ENCODE measurements at regions not wholly inside any gene's neighbourhood (a gene's known extent, or its start where the extent isn't known, plus 50 kb on each side); places are given as distances from the start of the nearest gene placed in this dataset.

- no peak for TF ChIP-seq E2F6 (IDR thresholded peaks at IDR 0.05)
- no peak for TF ChIP-seq POLR2A (IDR thresholded peaks at IDR 0.05; ENCODE audit: control extremely low read depth in 1 of 2, low read depth in 2 of 2, low read length in 2 of 2)
- TF ChIP-seq CTCF (IDR thresholded peaks at IDR 0.05; ENCODE audit: control extremely low read depth in 1 of 3, insufficient read depth in 1 of 3, low read depth in 1 of 3, low read length in 3 of 3) = no peak
- TF ChIP-seq CHD2 (IDR thresholded peaks at IDR 0.05; ENCODE audit: low read length) = no peak
- TF ChIP-seq SUZ12 (IDR thresholded peaks at IDR 0.05; ENCODE audit: low read length) = no peak
- TF ChIP-seq, protein P1, sequence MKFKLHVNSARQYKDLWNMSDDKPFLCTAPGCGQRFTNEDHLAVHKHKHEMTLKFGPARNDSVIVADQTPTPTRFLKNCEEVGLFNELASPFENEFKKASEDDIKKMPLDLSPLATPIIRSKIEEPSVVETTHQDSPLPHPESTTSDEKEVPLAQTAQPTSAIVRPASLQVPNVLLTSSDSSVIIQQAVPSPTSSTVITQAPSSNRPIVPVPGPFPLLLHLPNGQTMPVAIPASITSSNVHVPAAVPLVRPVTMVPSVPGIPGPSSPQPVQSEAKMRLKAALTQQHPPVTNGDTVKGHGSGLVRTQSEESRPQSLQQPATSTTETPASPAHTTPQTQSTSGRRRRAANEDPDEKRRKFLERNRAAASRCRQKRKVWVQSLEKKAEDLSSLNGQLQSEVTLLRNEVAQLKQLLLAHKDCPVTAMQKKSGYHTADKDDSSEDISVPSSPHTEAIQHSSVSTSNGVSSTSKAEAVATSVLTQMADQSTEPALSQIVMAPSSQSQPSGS (IDR thresholded peaks at IDR 0.05; ENCODE audit: low read length) = no peak
- no peak for TF ChIP-seq RAD21 (IDR thresholded peaks at IDR 0.05 in 1 of 2, conservative IDR thresholded peaks at IDR 0.05 in 1 of 2; ENCODE audit: low read depth in 2 of 2, low read length in 2 of 2)
Observed at GRCh38 chr11:69981119-69981784, 96.9 kb upstream of the ANO1 start.
